H1 (cell line): ENCODE measurements at regions not wholly inside any gene's neighbourhood (a gene's known extent, or its start where the extent isn't known, plus 50 kb on each side); places are given as distances from the start of the nearest gene placed in this dataset.

Experiments used
- ASH2L ChIP-seq: fragments of 200-600, 300-600 bp; sonication (generic); IDR thresholded peaks from one replicate; pipeline ENCODE4 v1.7.1; 2017; ENCODE audit warnings: low read length
- CBX5 ChIP-seq: fragments of 300-800, 300-1000 bp; sonication (generic); IDR thresholded peaks from 2 replicates; pipeline ENCODE4 v1.7.1; 2016; ENCODE audit warnings: antibody characterized with exemption, low read length, low read depth
- CBX8 ChIP-seq: fragments of 300-800, 300-1000 bp; sonication (generic); IDR thresholded peaks from 2 replicates; pipeline ENCODE4 v1.7.1; 2016; ENCODE audit warnings: low read depth, low read length, borderline replicate concordance
- CTCF ChIP-seq, 3 experiments: IDR thresholded peaks; 1 replicate in 2 of 3; 2 replicates in 1 of 3; pipeline versions ENCODE4 v1.5.1 to v1.6.1; 2011; ENCODE audit warnings: low read length in 3 of 3, mild to moderate bottlenecking in 3 of 3, inconsistent platforms in 2 of 3, low read depth in 1 of 3, moderate library complexity in 1 of 3; ENCODE audit not compliant: insufficient read depth in 1 of 3; ENCODE audit errors: control extremely low read depth in 1 of 3
- EP300 ChIP-seq, 2 experiments: IDR thresholded peaks; 1 replicate in 1 of 2; 2 replicates in 1 of 2; pipeline ENCODE4 v1.6.1; 2011 to 2012; ENCODE audit warnings: low read depth in 2 of 2, low read length in 2 of 2, mild to moderate bottlenecking in 2 of 2, borderline replicate concordance in 1 of 2, inconsistent platforms in 1 of 2, moderate library complexity in 1 of 2
- EZH2 ChIP-seq: fragments of 200-600 bp; sonication (generic); IDR thresholded peaks from 2 replicates; pipeline ENCODE4 v1.7.1; 2012; ENCODE audit warnings: low read depth, mild to moderate bottlenecking, moderate library complexity, low read length, inconsistent platforms; ENCODE audit not compliant: severe bottlenecking
- HDAC6 ChIP-seq: IDR thresholded peaks from one replicate; pipeline ENCODE4 v1.7.1; 2012; ENCODE audit warnings: low read depth, mild to moderate bottlenecking, inconsistent platforms, low read length, moderate library complexity
- RAD21 ChIP-seq, 2 experiments: IDR thresholded peaks in 1 of 2; conservative IDR thresholded peaks in 1 of 2; 2 replicates each; pipeline ENCODE4 v1.6.1; 2011; ENCODE audit warnings: low read depth in 2 of 2, low read length in 2 of 2, improper control_type of control experiment in 1 of 2, inconsistent platforms in 1 of 2, mild to moderate bottlenecking in 1 of 2, moderate library complexity in 1 of 2
- RFX5 ChIP-seq: IDR thresholded peaks from 2 replicates; pipeline ENCODE4 v1.6.1; 2011; ENCODE audit warnings: low read depth, low read length, improper control_type of control experiment, borderline replicate concordance
- RXRA ChIP-seq: IDR thresholded peaks from 2 replicates; pipeline ENCODE4 v1.6.1; 2011; ENCODE audit warnings: low read depth, mild to moderate bottlenecking, low read length, moderate library complexity; ENCODE audit not compliant: insufficient read depth
- YY1 ChIP-seq: IDR thresholded peaks from 2 replicates; pipeline ENCODE4 v1.6.1; 2011; ENCODE audit warnings: low read depth, mild to moderate bottlenecking, low read length

GRCh38 chr12:75728826-75729225, 217.4 kb upstream of the KRR1 start:
- no peak for TF ChIP-seq ASH2L
- TF ChIP-seq CTCF (IDR thresholded peaks at IDR 0.05; ENCODE audit: control extremely low read depth in 1 of 3, insufficient read depth in 1 of 3, low read depth in 1 of 3, low read length in 3 of 3), result no peak
- no peak for TF ChIP-seq EZH2
- no peak for TF ChIP-seq RFX5
- TF ChIP-seq RXRA, result no peak
- TF ChIP-seq CBX5, result no peak
- TF ChIP-seq CBX8, result no peak
- TF ChIP-seq YY1, result no peak
- no peak for TF ChIP-seq HDAC6
- no peak for TF ChIP-seq EP300 (IDR thresholded peaks at IDR 0.05; ENCODE audit: borderline replicate concordance in 1 of 2, low read depth in 2 of 2, low read length in 2 of 2)
- TF ChIP-seq RAD21 (IDR thresholded peaks at IDR 0.05 in 1 of 2, conservative IDR thresholded peaks at IDR 0.05 in 1 of 2; ENCODE audit: low read depth in 2 of 2, low read length in 2 of 2), result no peak
